GM21515 (cell line): ENCODE measurements at regions not wholly inside any gene's neighbourhood (a gene's known extent, or its start where the extent isn't known, plus 50 kb on each side); places are given as distances from the start of the nearest gene placed in this dataset.
"Not testable (repeated sequence)": the region's sequence is repeated elsewhere in the genome, so short reads cannot be mapped to it uniquely, and the experiment has no call there.

ENCODE experiments used
- ATAC-seq: cut with Tn5 transposase; IDR thresholded peaks from one replicate; pipeline ENCODE4 v1.9.1; 2021; ENCODE audit not compliant: unreplicated experiment

GRCh38 chr4:110837896-110838450 is 215.1 kb upstream of the PITX2 start:
- no peak for ATAC-seq

- ATAC-seq = no peak
These were observed 217.4 kb upstream of the PITX2 start for GRCh38 chr4:110840221-110840654.

GRCh38 chr4:110848787-110849186 is 225.9 kb upstream of the PITX2 start:
- no peak for ATAC-seq

GRCh38 chr4:110849461-110849860 is 226.6 kb upstream of the PITX2 start:
- ATAC-seq = no peak

GRCh38 chr4:110850461-110851442 is 227.9 kb upstream of the PITX2 start:
- no peak for ATAC-seq

- no peak for ATAC-seq
These were observed 229.1 kb upstream of the PITX2 start for GRCh38 chr4:110851989-110852388.

- ATAC-seq = no peak
These were observed 229.9 kb upstream of the PITX2 start for GRCh38 chr4:110852793-110853192.

- no peak for ATAC-seq
These were observed 230.4 kb upstream of the PITX2 start for GRCh38 chr4:110853242-110853641.

GRCh38 chr4:110854021-110854678 is 231.3 kb upstream of the PITX2 start:
- ATAC-seq = no peak

GRCh38 chr4:110860125-110860524 is 237.2 kb upstream of the PITX2 start:
- no peak for ATAC-seq

GRCh38 chr4:110860901-110861300 is 238.0 kb upstream of the PITX2 start:
- ATAC-seq = no peak

GRCh38 chr4:110865611-110866259 is 242.9 kb upstream of the PITX2 start:
- ATAC-seq = no peak

GRCh38 chr4:110867251-110867960 is 244.5 kb upstream of the PITX2 start:
- ATAC-seq = peak; percentile 65

GRCh38 chr4:110867981-110868720 is 245.3 kb upstream of the PITX2 start:
- ATAC-seq = no peak

GRCh38 chr4:110869114-110869513 is 246.2 kb upstream of the PITX2 start:
- ATAC-seq = no peak

- ATAC-seq = peak; percentile 69
These were observed 247.1 kb upstream of the PITX2 start for GRCh38 chr4:110869862-110870572.

- ATAC-seq = not testable (repeated sequence)
These were observed 253.3 kb upstream of the PITX2 start for GRCh38 chr4:110876214-110876613.

- no peak for ATAC-seq
These were observed 254.0 kb upstream of the PITX2 start for GRCh38 chr4:110876866-110877265.

GRCh38 chr4:110877778-110878370 is 255.0 kb upstream of the PITX2 start:
- no peak for ATAC-seq
